ENCODE measurements at regions not wholly inside any gene's neighbourhood (a gene's known extent, or its start where the extent isn't known, plus 50 kb on each side); places are given as distances from the start of the nearest gene placed in this dataset.

DNA sequence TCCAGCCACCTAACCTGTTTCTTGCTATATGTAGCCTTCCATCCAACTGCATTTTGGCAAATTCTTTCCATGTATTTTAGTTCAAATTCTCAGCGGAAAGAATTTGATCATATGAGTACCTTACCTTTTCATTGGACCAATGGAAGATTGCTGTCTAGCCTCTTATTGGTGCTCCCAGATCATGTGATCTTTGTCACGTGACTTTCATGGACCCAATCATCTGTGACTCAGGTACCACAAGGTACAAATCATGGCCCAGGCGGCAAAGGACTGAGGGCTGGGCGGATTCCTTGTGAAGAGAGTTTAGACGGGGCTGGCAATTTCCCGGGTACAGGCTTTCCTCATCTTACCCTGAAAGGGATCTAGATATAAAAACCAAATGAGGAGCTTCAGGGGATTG lies 85.9 kb upstream of the TBX20 start:
- DNase-seq (ENCODE audit: low read depth), result no peak

DNA sequence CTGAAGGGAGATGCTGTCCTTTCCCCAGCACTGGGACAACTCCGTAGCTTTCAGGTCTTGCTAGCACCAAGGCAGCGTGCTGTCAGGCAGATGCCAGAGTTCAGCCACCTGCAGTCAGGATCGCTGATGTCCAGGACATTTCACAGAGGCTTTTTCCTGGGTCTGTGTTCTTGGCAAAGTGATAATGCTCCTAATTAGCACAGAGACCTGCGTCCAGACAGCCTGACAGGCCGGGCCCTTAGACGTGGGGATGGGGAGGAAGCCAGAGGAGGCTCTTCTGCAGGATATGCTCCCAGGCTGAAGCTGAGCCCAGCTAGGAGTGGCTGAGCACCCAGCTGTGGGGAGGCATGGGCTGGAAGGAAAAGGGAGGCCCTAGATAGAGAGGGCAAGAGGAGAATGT lies 82.5 kb upstream of the TBX20 start:
- DNase-seq (ENCODE audit: low read depth), result no peak

DNA sequence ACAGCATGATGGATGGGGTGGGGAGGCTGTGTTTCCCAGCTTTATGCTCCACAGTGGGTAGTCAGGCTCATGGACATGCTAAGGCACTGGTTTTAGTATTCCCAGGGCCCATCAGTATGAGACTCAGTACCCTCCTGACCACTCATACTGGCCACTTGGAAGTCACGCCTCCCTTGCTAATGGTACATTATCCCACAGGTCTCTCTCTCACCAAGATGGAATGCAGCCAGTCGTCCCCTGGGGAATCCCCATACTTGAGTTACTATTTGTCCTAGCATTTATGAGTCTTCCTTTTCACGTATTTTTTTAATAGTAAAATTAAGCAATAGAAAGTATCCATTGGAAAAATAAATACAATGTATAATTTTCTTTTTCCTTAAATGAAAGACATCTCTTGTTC lies 80.6 kb upstream of the TBX20 start:
- peak; percentile 90 for DNase-seq (ENCODE audit: low read depth)

DNA sequence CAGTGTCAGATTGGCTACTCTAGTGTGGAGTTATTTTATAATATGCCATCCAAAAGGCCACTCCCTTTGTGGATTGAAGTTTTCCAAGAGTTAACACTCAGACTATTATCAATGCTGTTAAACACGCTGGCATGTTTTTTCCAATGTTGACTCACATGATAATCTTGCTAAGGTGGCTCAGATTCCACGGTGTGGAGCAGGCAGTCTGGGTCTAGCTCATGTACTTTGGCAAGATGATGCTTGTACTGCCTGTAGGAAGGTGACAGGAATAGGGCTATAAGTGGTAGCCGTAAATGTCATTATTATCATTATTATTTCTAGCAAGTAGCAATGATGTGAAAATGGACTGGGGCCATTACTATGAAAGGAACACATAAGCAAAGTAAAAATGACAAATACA lies 79.4 kb upstream of the TBX20 start:
- DNase-seq (ENCODE audit: low read depth), result no peak

DNA sequence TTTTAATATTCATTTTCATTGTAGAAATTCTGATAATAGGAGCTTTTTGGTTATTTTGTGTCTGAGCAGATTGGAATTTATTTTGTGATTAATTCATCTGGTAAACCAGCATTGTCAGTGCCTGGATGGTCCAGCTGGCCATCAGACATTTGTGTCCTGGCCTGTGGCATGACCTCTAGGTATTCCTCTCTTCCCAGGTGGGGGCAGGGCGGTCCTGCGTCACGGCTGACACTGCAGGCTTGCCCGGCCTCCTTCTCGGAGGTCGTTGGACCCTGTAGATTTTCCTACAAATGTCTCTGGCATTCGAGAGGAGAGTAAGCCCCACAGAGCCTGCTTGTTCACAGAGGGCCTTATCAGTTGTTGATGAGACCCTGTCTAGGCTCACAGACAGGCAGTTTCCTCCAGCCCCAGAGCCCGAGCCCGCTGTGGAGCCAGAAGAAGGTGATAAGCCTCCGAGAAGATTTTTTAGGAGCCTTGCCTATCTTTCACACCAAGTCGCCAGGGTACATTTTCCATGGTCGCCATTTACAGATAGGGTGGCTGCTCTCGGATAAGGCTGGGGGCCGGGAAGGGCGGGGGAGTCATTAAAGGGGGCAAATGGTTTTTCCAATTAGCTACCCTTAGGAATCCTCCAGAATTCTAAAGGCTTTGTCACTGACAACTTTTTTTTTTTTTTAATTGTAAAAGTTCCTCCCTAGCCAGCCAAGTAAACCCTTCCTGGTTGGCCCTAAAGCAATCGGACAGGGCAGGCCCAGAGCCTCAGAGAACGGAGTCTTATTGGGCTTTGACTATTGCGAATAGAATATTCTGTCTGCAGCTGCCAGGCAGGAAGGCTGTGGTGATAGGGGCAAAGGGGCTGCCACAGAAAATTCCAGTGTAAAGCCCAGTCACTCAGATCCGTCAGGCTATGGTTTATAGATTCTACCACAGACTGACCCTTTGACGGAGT lies 78.1 kb upstream of the TBX20 start:
- no peak for DNase-seq (ENCODE audit: low read depth)

DNA sequence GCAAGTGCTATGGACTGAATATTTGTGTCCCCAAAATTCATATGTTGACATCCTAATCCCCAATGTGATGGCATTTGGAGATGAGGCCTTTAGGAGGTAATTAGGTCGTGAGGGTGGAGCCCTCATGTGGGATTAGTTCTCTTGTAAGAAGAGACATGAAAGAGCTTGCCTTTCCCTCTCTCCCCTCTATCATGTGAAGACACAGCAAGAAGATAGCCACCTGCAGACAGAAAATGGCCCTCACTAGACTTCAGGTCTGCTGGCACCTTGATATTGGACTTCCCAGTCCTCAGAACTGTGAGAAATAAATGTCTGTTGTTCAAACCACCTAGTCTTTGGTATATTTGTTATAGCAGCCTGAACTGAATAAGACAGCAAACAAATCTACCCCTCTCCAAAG lies 75.1 kb upstream of the TBX20 start:
- DNase-seq (ENCODE audit: low read depth), result no peak

DNA sequence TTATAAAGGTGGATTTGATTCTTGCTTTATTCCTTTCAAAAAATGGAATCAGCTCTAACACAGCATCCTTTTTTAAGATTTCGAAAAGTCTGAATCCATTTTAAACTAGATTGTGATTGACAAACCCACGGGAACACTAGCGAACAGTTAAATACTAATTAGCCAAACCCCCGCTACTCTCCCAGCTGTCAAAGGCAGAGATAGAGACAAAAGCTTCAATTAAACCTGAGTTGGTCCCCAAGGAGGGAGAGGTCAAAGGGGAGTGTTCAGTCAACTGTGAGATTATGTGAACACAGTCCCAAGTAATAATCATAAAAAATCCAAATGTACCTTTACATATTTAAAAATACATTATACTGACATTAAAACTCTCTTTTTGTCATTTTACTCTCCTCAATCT lies 65.7 kb upstream of the TBX20 start:
- DNase-seq (ENCODE audit: low read depth), result no peak

DNA sequence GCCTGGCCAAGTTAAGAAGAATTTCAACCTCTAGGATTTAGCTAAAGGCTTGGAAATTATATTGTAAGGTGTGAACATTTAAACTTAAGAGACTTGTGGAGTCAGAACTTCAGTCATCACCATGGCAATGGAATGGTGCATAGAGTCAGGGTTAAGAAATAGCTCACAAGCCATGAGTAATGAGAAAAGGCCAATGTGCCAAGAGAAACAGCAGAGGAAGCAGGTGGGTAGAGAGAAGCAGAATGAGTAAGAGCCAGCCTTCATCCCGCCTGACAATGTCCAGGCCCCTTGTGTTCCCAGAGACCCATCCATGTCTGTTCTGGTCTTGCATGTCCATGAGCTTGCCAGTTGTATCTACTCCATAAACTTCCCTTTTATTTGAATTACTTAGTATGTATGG lies 62.6 kb upstream of the TBX20 start:
- peak; percentile 37 for DNase-seq (ENCODE audit: low read depth)

DNA sequence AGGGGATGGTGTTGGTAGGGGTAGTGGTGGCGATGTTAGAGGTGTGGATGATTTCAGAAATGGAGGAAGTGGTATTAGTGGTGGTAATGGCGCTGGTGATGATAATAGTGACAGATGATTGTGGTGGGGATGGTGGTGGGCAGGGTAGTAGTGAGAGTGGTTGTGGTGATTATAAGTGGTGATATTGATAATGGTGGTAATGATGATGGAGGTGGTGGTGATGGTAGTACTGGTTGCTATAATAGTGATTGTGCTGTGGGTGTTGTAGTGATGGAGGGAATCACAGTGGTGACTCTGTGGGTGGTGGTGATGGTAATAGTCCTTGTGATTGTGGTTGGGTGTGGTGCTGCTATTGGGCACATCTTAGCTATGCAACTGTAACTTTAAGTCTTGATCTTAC lies 61.6 kb upstream of the TBX20 start:
- DNase-seq (ENCODE audit: low read depth), result no peak

DNA sequence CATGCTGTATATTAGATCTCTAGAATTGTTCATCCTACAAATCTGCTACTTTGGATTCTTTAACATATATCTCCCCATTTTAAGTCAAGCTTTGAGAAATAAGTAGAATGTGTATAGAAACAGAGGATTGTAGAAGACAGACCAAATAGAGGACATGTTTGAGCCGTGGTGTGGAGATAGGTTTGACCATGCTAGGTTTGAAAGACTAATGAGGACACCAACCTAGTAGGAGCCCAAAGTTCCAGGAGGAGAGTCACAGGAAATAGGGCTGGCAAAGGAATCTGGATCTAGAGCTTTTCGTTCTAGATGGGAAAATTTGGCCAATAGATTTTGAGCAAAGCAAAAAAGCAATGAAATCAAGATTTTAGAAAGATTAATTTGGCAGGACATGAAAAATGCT lies 60.5 kb upstream of the TBX20 start:
- no peak for DNase-seq (ENCODE audit: low read depth)

DNA sequence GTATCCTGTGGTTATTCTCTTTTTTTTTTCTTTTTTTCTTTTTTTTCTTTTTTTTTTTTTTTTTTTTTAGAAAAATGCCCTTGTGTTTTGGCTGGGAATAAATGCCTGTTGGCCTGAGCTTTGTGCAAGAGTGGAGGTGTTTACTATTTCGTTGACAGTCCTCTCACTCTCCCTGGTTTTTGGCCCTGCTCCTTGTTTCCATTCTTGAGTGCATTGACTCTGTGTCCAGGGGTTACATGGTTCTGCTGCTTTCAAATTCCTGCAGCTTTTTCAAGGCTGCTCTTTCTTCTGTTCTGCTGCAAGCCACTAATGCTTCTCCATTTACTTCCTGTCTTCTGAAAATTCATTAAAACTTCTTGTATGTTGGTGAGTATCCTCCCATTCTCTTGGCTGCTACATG lies 59.7 kb upstream of the TBX20 start:
- no peak for DNase-seq (ENCODE audit: low read depth)

All from Daoy (cell line).